ENCODE measurements at regions not wholly inside any gene's neighbourhood (a gene's known extent, or its start where the extent isn't known, plus 50 kb on each side); places are given as distances from the start of the nearest gene placed in this dataset.

- DNase-seq (ENCODE audit: low read depth, low spot score) = no peak
- no peak overlapping the region for H3K4me3 ChIP-seq (ENCODE audit: low read length)
These were observed 534.0 kb upstream of the JARID2 start for GRCh38 chr6:14711704-14712379.

GRCh38 chr6:14713008-14713960 is 532.6 kb upstream of the JARID2 start:
- no peak for DNase-seq (ENCODE audit: low read depth, low spot score)
- H3K4me3 ChIP-seq (ENCODE audit: low read length) = no peak overlapping the region

GRCh38 chr6:14713966-14714631 is 531.8 kb upstream of the JARID2 start:
- no peak for DNase-seq (ENCODE audit: low read depth, low spot score)
- H3K4me3 ChIP-seq (ENCODE audit: low read length) = no peak overlapping the region

GRCh38 chr6:14715076-14715475 is 530.8 kb upstream of the JARID2 start:
- no peak overlapping the region for H3K4me3 ChIP-seq (ENCODE audit: low read length)
- DNase-seq (ENCODE audit: low read depth, low spot score) = no peak

GRCh38 chr6:14716499-14717146 is 529.2 kb upstream of the JARID2 start:
- no peak for DNase-seq (ENCODE audit: low read depth, low spot score)
- peak overlapping the region; percentile 14 for H3K4me3 ChIP-seq (ENCODE audit: low read length)

- peak; percentile 70 for DNase-seq (ENCODE audit: low read depth, low spot score)
These were observed 528.6 kb upstream of the JARID2 start for GRCh38 chr6:14717307-14717706.

GRCh38 chr6:14718861-14719260 is 527.0 kb upstream of the JARID2 start:
- no peak overlapping the region for H3K4me3 ChIP-seq (ENCODE audit: low read length)
- no peak for DNase-seq (ENCODE audit: low read depth, low spot score)

More at GRCh38 chr6:14717307-14717706, 528.6 kb upstream of the JARID2 start:
- H3K4me3 ChIP-seq (ENCODE audit: low read length) = peak overlapping the region; percentile 14

- H3K4me3 ChIP-seq (ENCODE audit: low read length) = no peak overlapping the region
- DNase-seq (ENCODE audit: low read depth, low spot score) = no peak
These were observed 526.6 kb upstream of the JARID2 start for GRCh38 chr6:14719270-14719669.

- DNase-seq (ENCODE audit: low read depth, low spot score) = no peak
- H3K4me3 ChIP-seq (ENCODE audit: low read length) = no peak overlapping the region
These were observed 525.3 kb upstream of the JARID2 start for GRCh38 chr6:14720411-14721102.

- no peak overlapping the region for H3K4me3 ChIP-seq (ENCODE audit: low read length)
- DNase-seq (ENCODE audit: low read depth, low spot score) = no peak
These were observed 524.6 kb upstream of the JARID2 start for GRCh38 chr6:14721103-14721758.

GRCh38 chr6:14722001-14722562 is 523.8 kb upstream of the JARID2 start:
- DNase-seq (ENCODE audit: low read depth, low spot score) = no peak
- no peak overlapping the region for H3K4me3 ChIP-seq (ENCODE audit: low read length)

- no peak overlapping the region for H3K4me3 ChIP-seq (ENCODE audit: low read length)
- DNase-seq (ENCODE audit: low read depth, low spot score) = no peak
These were observed 523.2 kb upstream of the JARID2 start for GRCh38 chr6:14722704-14723103.

GRCh38 chr6:14723535-14724086 is 522.3 kb upstream of the JARID2 start:
- no peak for DNase-seq (ENCODE audit: low read depth, low spot score)
- no peak overlapping the region for H3K4me3 ChIP-seq (ENCODE audit: low read length)

- DNase-seq (ENCODE audit: low read depth, low spot score) = no peak
- H3K4me3 ChIP-seq (ENCODE audit: low read length) = no peak overlapping the region
These were observed 521.3 kb upstream of the JARID2 start for GRCh38 chr6:14724549-14724948.

GRCh38 chr6:14726816-14727493 is 518.9 kb upstream of the JARID2 start:
- peak; percentile 73 for DNase-seq (ENCODE audit: low read depth, low spot score)
- no peak overlapping the region for H3K4me3 ChIP-seq (ENCODE audit: low read length)

GRCh38 chr6:14727494-14728395 is 518.1 kb upstream of the JARID2 start:
- H3K4me3 ChIP-seq (ENCODE audit: low read length) = no peak overlapping the region
- no peak for DNase-seq (ENCODE audit: low read depth, low spot score)
